ENCODE measurements at regions not wholly inside any gene's neighbourhood (a gene's known extent, or its start where the extent isn't known, plus 50 kb on each side); places are given as distances from the start of the nearest gene placed in this dataset.

DNA sequence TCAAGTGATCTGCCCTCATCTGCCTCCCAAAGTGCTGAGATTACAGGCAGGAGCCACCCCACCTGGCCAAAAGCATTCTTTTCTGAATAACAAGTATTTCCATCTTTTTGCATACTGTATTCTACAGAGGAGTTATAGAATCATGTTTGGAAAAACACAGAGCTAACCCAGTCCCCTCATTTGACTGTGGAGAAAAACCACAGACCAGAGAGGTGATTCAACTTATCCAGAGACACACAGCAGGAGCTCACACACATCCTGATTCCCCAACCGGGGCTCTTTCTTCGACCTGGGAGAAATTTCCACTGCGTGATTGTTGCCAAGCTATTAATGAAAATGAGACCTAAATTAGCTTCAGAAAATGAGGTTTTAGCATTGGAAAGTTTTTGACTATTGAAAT lies 176.1 kb upstream of the TLE3 start:
- H3K4me3 ChIP-seq (ENCODE audit: control insufficient read depth, low read depth, low read length) = no peak overlapping the region
- no peak for DNase-seq (ENCODE audit: low read depth)
- TF ChIP-seq, protein P1, sequence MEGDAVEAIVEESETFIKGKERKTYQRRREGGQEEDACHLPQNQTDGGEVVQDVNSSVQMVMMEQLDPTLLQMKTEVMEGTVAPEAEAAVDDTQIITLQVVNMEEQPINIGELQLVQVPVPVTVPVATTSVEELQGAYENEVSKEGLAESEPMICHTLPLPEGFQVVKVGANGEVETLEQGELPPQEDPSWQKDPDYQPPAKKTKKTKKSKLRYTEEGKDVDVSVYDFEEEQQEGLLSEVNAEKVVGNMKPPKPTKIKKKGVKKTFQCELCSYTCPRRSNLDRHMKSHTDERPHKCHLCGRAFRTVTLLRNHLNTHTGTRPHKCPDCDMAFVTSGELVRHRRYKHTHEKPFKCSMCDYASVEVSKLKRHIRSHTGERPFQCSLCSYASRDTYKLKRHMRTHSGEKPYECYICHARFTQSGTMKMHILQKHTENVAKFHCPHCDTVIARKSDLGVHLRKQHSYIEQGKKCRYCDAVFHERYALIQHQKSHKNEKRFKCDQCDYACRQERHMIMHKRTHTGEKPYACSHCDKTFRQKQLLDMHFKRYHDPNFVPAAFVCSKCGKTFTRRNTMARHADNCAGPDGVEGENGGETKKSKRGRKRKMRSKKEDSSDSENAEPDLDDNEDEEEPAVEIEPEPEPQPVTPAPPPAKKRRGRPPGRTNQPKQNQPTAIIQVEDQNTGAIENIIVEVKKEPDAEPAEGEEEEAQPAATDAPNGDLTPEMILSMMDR (IDR thresholded peaks at IDR 0.05; ENCODE audit: control insufficient read depth, insufficient read depth, low read depth, low read length, missing control alignments) = no peak

DNA sequence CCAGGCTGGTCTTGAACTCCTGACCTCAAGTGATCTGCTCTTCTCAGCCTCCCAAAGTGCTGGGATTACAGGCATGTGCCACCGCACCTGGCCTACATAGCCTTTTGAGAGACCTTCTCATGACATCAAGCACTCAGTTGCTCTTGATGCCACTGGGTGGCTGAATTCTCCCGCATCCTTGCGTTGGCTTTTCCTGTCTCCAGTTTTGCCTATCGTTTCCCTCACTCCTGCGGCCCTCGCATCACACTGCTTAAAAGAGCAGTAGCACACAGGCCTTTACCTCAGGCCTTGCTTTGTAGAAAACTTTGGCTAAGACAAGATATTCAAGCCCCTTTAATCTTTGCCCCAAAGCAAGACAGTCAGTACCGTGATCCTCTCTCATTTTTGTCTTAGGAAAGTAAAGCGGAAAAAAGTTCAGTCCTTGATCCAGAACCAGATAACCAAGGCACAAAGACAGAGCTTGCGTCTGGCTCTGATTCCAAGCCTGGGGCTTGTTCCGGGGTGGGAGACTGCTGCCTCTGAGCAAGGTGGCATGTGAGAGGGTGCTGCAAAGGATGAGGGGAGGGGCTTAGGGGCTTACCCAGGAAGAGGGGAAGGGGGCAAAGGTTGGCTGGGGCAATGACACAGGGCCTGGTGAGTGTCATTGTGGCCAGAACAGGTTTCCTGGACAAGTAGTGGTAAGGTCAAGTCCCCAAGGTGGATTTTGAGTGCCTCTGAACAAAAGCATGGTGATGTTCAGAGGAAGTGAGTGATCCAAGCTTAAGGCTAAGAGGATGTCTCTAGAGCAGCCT lies 175.0 kb upstream of the TLE3 start:
- DNase-seq (ENCODE audit: low read depth) = no peak
- TF ChIP-seq, protein P1 (IDR thresholded peaks at IDR 0.05; ENCODE audit: control insufficient read depth, insufficient read depth, low read depth, low read length, missing control alignments) = no peak
- H3K4me3 ChIP-seq (ENCODE audit: control insufficient read depth, low read depth, low read length) = no peak overlapping the region

DNA sequence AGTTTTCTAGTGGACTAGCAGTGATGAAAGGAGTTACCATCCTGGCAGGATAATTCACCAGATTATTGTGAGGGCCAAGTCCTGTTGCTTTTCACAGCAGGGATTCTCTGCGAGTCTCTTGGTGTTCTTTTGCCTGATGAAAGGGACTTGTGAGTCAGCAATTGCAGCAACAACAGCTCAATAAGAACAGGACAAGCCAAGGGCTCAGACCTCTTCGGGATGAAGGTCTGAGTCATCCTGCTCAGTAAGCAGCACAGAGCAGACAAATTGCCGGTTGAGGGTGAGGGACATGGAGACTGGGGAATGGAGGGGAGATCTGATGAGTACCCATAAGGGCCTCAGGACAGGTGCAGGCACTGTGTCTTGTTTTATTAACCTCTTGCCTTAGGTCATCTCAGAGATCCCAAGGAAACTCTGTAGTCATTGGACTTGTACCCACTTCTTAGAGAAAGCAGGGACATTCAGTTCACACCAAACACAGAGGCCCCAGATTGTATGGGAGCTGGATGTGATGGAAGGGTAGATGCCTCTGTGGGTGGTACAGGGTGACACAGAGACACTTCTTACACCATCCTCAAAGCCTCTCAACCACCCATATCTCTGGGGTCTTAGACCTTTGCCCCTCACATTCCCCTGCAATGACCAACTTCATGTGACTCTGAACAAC lies 173.8 kb upstream of the TLE3 start:
- TF ChIP-seq, protein P1 (IDR thresholded peaks at IDR 0.05; ENCODE audit: control insufficient read depth, insufficient read depth, low read depth, low read length, missing control alignments) = no peak
- DNase-seq (ENCODE audit: low read depth) = peak; percentile 95
- H3K4me3 ChIP-seq (ENCODE audit: control insufficient read depth, low read depth, low read length) = no peak overlapping the region

GRCh38 chr15:70270752-70271111 lies 173.0 kb upstream of the TLE3 start:
- H3K4me3 ChIP-seq (ENCODE audit: control insufficient read depth, low read depth, low read length) = no peak overlapping the region

DNA sequence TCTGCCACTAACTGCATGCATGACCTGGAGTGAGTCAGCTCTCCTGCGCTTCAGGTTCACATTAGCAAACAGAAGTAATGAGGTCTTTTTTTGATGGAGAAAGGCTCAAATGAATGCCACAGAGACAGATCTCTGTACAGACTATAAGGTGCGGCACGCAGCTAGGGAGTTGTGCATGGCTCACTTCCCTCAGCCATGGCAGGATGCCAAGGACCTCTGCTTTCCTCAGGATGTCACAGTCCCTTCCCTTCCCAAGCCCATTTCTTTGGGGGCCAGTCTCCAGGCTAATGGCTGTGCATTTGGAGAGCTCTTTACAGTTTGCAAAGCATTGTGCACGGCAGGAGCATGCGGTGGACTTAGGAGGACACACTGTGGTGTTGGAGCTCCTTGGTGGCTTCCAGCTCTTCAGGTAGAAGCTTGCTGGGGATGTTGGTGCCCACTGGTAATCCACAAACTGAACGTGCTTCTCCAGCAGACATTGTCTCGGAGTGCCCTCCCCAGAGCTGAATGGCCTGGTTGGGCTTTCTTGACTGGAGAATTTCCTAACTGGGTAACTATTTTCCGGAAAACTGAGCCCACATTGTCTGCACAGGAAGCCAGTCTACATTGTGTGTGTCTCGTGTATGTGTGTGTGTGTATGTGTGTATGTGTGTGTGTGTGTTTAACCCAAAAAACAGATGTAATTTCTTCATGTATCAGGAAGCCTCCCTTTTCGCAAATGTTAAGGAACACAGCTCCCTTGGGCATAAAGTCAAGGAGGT lies 172.5 kb upstream of the TLE3 start:
- H3K4me3 ChIP-seq (ENCODE audit: control insufficient read depth, low read depth, low read length) = no peak overlapping the region
- DNase-seq (ENCODE audit: low read depth) = no peak
- TF ChIP-seq, protein P1 (IDR thresholded peaks at IDR 0.05; ENCODE audit: control insufficient read depth, insufficient read depth, low read depth, low read length, missing control alignments) = no peak

More at GRCh38 chr15:70270752-70271111, 173.0 kb upstream of the TLE3 start:
- TF ChIP-seq, protein P1 (IDR thresholded peaks at IDR 0.05; ENCODE audit: control insufficient read depth, insufficient read depth, low read depth, low read length, missing control alignments) = no peak
- DNase-seq (ENCODE audit: low read depth) = no peak

- H3K4me3 ChIP-seq (ENCODE audit: control insufficient read depth, low read depth, low read length) = no peak overlapping the region
- DNase-seq (ENCODE audit: low read depth) = no peak
- TF ChIP-seq, protein P1 (IDR thresholded peaks at IDR 0.05; ENCODE audit: control insufficient read depth, insufficient read depth, low read depth, low read length, missing control alignments) = no peak
Measured at GRCh38 chr15:70269311-70269911, 171.7 kb upstream of the TLE3 start.

Measured in AG09309 (cell line).